HCT116 (cell line): ENCODE measurements at regions not wholly inside any gene's neighbourhood (a gene's known extent, or its start where the extent isn't known, plus 50 kb on each side); places are given as distances from the start of the nearest gene placed in this dataset.

Source experiments
- EZH2 ChIP-seq: fragments of 200-600 bp; sonication (generic); IDR thresholded peaks from 2 replicates; pipeline ENCODE4 v1.6.1; 2017; ENCODE audit warnings: antibody characterized with exemption, mixed run types
- EZH2phosphoT487 ChIP-seq: fragments of 200-600 bp; IDR thresholded peaks from 2 replicates; pipeline ENCODE4 v1.6.1; 2018; ENCODE audit warnings: antibody characterized with exemption, borderline replicate concordance
- POLR2A ChIP-seq: IDR thresholded peaks from 2 replicates; pipeline ENCODE4 v1.7.0; 2011; ENCODE audit warnings: borderline replicate concordance; ENCODE audit not compliant: insufficient read depth, insufficient read length; ENCODE audit errors: extremely low read depth
- POLR2AphosphoS5 ChIP-seq: IDR thresholded peaks from 2 replicates; pipeline ENCODE4 v1.6.1; 2011; ENCODE audit warnings: mild to moderate bottlenecking, low read depth, low read length, moderate library complexity
- RAD21 ChIP-seq: IDR thresholded peaks from 2 replicates; pipeline ENCODE4 v1.6.1; 2012; ENCODE audit warnings: low read depth, mild to moderate bottlenecking
- SIN3A ChIP-seq: IDR thresholded peaks from 2 replicates; pipeline ENCODE4 v1.6.1; 2012; ENCODE audit warnings: low read depth
- ZBTB33 ChIP-seq: IDR thresholded peaks from 2 replicates; pipeline ENCODE4 v1.6.1; 2011; ENCODE audit warnings: mild to moderate bottlenecking, low read length, moderate library complexity; ENCODE audit not compliant: insufficient replicate concordance; ENCODE audit errors: extremely low read depth
- ZNF274 ChIP-seq: fragments of 200-500 bp; sonication (Bioruptor generic); IDR thresholded peaks from 2 replicates; pipeline ENCODE4 v1.6.1; 2014; ENCODE audit warnings: mild to moderate bottlenecking, low read depth, low read length, inconsistent platforms
- TF ChIP-seq, protein P1 (sequence below): IDR thresholded peaks from 2 replicates; pipeline ENCODE4 v1.6.1; 2012
- TF ChIP-seq, protein P2 (sequence below), 3 experiments: fragments of 200-600 bp in 1 of 3; sonication (generic) in 1 of 3; IDR thresholded peaks in 2 of 3; conservative IDR thresholded peaks in 1 of 3; 2 replicates each; pipeline ENCODE4 v1.5.1; 2012 to 2017; ENCODE audit warnings: low read depth in 2 of 3, low read length in 2 of 3, antibody characterized with exemption in 1 of 3, borderline replicate concordance in 1 of 3, control low read depth in 1 of 3, mild to moderate bottlenecking in 1 of 3, mixed read lengths in 1 of 3, mixed run types in 1 of 3, moderate library complexity in 1 of 3; ENCODE audit not compliant: insufficient read depth in 1 of 3

DNA sequence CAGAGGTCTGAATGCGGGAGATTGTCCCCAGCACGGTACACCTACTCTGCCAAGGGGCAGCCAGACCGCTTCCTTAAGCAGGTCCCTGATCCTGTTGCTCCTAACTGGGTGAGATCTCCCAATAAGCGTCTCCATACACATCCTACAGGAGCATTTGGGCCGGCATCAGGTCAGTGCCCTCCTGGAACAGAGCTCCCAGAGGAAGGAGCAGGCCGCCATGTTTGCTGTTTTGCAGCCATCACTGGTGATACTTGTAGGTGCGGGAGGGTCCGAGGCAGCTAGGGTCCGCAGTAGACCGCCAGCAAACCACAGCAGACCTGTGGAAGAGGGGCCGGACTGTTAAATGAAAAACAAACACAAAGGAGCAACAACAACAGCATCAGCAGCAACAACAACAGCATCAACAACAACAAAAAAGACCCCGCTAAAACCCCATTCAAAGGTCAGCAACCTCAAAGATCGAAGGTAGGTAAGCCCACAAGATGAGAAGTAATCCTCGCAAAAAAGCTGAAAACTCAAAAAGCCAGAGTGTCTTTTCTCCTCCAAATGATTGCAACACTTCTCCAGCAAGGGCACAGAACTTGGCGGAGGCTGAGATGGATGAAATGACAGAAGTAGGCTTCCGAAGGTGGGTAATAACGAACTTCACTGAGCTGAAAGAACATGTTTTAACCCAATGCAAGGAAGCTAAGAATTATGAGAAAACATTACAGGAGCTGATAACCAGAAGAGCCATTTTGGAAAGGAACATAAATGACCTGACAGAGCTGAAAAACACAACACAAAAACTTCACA, 79.0 kb upstream of the CDH7 start:
- no peak for TF ChIP-seq POLR2AphosphoS5
- no peak for TF ChIP-seq POLR2A
- TF ChIP-seq RAD21, result no peak
- TF ChIP-seq, protein P1, sequence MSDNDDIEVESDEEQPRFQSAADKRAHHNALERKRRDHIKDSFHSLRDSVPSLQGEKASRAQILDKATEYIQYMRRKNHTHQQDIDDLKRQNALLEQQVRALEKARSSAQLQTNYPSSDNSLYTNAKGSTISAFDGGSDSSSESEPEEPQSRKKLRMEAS, result no peak
- TF ChIP-seq, protein P2, sequence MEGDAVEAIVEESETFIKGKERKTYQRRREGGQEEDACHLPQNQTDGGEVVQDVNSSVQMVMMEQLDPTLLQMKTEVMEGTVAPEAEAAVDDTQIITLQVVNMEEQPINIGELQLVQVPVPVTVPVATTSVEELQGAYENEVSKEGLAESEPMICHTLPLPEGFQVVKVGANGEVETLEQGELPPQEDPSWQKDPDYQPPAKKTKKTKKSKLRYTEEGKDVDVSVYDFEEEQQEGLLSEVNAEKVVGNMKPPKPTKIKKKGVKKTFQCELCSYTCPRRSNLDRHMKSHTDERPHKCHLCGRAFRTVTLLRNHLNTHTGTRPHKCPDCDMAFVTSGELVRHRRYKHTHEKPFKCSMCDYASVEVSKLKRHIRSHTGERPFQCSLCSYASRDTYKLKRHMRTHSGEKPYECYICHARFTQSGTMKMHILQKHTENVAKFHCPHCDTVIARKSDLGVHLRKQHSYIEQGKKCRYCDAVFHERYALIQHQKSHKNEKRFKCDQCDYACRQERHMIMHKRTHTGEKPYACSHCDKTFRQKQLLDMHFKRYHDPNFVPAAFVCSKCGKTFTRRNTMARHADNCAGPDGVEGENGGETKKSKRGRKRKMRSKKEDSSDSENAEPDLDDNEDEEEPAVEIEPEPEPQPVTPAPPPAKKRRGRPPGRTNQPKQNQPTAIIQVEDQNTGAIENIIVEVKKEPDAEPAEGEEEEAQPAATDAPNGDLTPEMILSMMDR (IDR thresholded peaks at IDR 0.05 in 2 of 3, conservative IDR thresholded peaks at IDR 0.05 in 1 of 3; ENCODE audit: borderline replicate concordance in 1 of 3, insufficient read depth in 1 of 3, low read depth in 2 of 3, low read length in 2 of 3), result no peak
- no peak for TF ChIP-seq EZH2phosphoT487
- TF ChIP-seq ZBTB33, result no peak
- TF ChIP-seq SIN3A, result no peak
- no peak for TF ChIP-seq EZH2
- TF ChIP-seq ZNF274, result no peak
